ENCODE measurements at regions not wholly inside any gene's neighbourhood (a gene's known extent, or its start where the extent isn't known, plus 50 kb on each side); places are given as distances from the start of the nearest gene placed in this dataset.

- DNase-seq (ENCODE audit: low spot score): no peak
These were observed 88.4 kb upstream of the WWC1 start for GRCh38 chr5:168202996-168203395.

- DNase-seq (ENCODE audit: low spot score): no peak
These were observed 87.3 kb upstream of the WWC1 start for GRCh38 chr5:168204165-168204564.

- DNase-seq (ENCODE audit: low spot score): no peak
These were observed 83.9 kb upstream of the WWC1 start for GRCh38 chr5:168207450-168208029.

- no peak for DNase-seq (ENCODE audit: low spot score)
These were observed 82.0 kb upstream of the WWC1 start for GRCh38 chr5:168209244-168209995.

GRCh38 chr5:168209997-168210396 lies 81.4 kb upstream of the WWC1 start:
- DNase-seq (ENCODE audit: low spot score): no peak

- DNase-seq (ENCODE audit: low spot score): no peak
These were observed 80.2 kb upstream of the WWC1 start for GRCh38 chr5:168211245-168211644.

- DNase-seq (ENCODE audit: low spot score): no peak
These were observed 79.5 kb upstream of the WWC1 start for GRCh38 chr5:168211936-168212335.

GRCh38 chr5:168214071-168214470 lies 77.4 kb upstream of the WWC1 start:
- no peak for DNase-seq (ENCODE audit: low spot score)

- DNase-seq (ENCODE audit: low spot score): no peak
These were observed 76.6 kb upstream of the WWC1 start for GRCh38 chr5:168214886-168215285.

GRCh38 chr5:168215646-168216045 lies 75.8 kb upstream of the WWC1 start:
- DNase-seq (ENCODE audit: low spot score): no peak

- DNase-seq (ENCODE audit: low spot score): no peak
These were observed 74.5 kb upstream of the WWC1 start for GRCh38 chr5:168216989-168217388.

- DNase-seq (ENCODE audit: low spot score): no peak
These were observed 73.9 kb upstream of the WWC1 start for GRCh38 chr5:168217497-168217896.

GRCh38 chr5:168218746-168219145 lies 72.7 kb upstream of the WWC1 start:
- no peak for DNase-seq (ENCODE audit: low spot score)

GRCh38 chr5:168219515-168220410 lies 71.7 kb upstream of the WWC1 start:
- peak; percentile 61 for DNase-seq (ENCODE audit: low spot score)

- DNase-seq (ENCODE audit: low spot score): no peak
These were observed 67.4 kb upstream of the WWC1 start for GRCh38 chr5:168224085-168224484.

GRCh38 chr5:168226012-168226411 lies 65.4 kb upstream of the WWC1 start:
- DNase-seq (ENCODE audit: low spot score): no peak

GRCh38 chr5:168227001-168227400 lies 64.4 kb upstream of the WWC1 start:
- DNase-seq (ENCODE audit: low spot score): no peak

GRCh38 chr5:168227973-168228615 lies 63.4 kb upstream of the WWC1 start:
- no peak for DNase-seq (ENCODE audit: low spot score)

GRCh38 chr5:168228668-168229067 lies 62.8 kb upstream of the WWC1 start:
- no peak for DNase-seq (ENCODE audit: low spot score)

GRCh38 chr5:168234133-168234532 lies 57.3 kb upstream of the WWC1 start:
- DNase-seq (ENCODE audit: low spot score): no peak

GRCh38 chr5:168238463-168238862 lies 53.0 kb upstream of the WWC1 start:
- no peak for DNase-seq (ENCODE audit: low spot score)

- DNase-seq (ENCODE audit: low spot score): no peak
These were observed 52.1 kb upstream of the WWC1 start for GRCh38 chr5:168239325-168239724.

All from hepatic stellate cell (primary cell).